GM23338 (cell line): ENCODE measurements at regions not wholly inside any gene's neighbourhood (a gene's known extent, or its start where the extent isn't known, plus 50 kb on each side); places are given as distances from the start of the nearest gene placed in this dataset.

Experiments
- ATAC-seq: fragments of 200-7000 bp; cut with Tn5 transposase; 3 replicates; pipeline ENCODE4 v1.9.1; 2020
- DNase-seq: peaks from one replicate; pipeline ENCODE4 v3.0.0-alpha.2; 2015; ENCODE audit warnings: low spot score
- H2AFZ ChIP-seq: fragments of 200-600 bp; sonication (generic); 2 replicates; pipeline ENCODE4 v1.8.0; 2016; ENCODE audit warnings: antibody characterized with exemption, mild to moderate bottlenecking, moderate library complexity
- H3F3A ChIP-seq: fragments of 200-600 bp; sonication (generic); replicated peaks from 2 replicates; pipeline ENCODE4 v1.8.0; 2017; ENCODE audit warnings: antibody characterized with exemption, mixed run types, low read depth
- H3K27ac ChIP-seq: fragments of 200-600 bp; sonication (generic); 2 replicates; pipeline ENCODE4 v1.6.1; 2016; ENCODE audit warnings: low read depth
- H3K27me3 ChIP-seq: fragments of 200-600 bp; sonication (generic); 2 replicates; pipeline ENCODE4 v1.8.0; 2016; ENCODE audit warnings: mild to moderate bottlenecking, mixed run types, moderate library complexity; ENCODE audit not compliant: insufficient read depth
- H3K36me3 ChIP-seq: fragments of 200-600 bp; sonication (generic); 2 replicates; pipeline ENCODE4 v1.8.0; 2016; ENCODE audit warnings: mild to moderate bottlenecking; ENCODE audit not compliant: insufficient read depth
- H3K4me1 ChIP-seq: fragments of 200-600 bp; sonication (generic); 2 replicates; pipeline ENCODE4 v1.8.0; 2016; ENCODE audit warnings: mild to moderate bottlenecking, moderate library complexity; ENCODE audit not compliant: insufficient read depth
- H3K4me2 ChIP-seq: fragments of 200-600 bp; sonication (generic); 2 replicates; pipeline ENCODE4 v1.7.1; 2017; ENCODE audit warnings: mixed run types
- H3K4me3 ChIP-seq: fragments of 200-600 bp; sonication (generic); 2 replicates; pipeline ENCODE4 v1.6.1; 2016; ENCODE audit warnings: mixed run types
- H3K79me2 ChIP-seq: fragments of 200-600 bp; sonication (generic); replicated peaks from 2 replicates; pipeline ENCODE4 v1.8.0; 2017; ENCODE audit warnings: mild to moderate bottlenecking; ENCODE audit not compliant: insufficient read depth
- H3K9me2 ChIP-seq: fragments of 200-600 bp; sonication (generic); 2 replicates; pipeline ENCODE4 v1.8.0; 2017; ENCODE audit not compliant: insufficient read depth
- H4K20me1 ChIP-seq: fragments of 200-600 bp; sonication (generic); replicated peaks from 2 replicates; pipeline ENCODE4 v1.8.0; 2017; ENCODE audit warnings: mild to moderate bottlenecking; ENCODE audit not compliant: insufficient read depth
- H3K27ac Mint-ChIP-seq: 2 replicates; pipeline ENCODE4 v1.8.0; 2020; ENCODE audit warnings: inconsistent platforms, mild to moderate bottlenecking, moderate library complexity, mixed read lengths
- H3K27me3 Mint-ChIP-seq: 3 replicates; pipeline ENCODE4 v1.8.0; 2022; ENCODE audit warnings: low read depth, mild to moderate bottlenecking, moderate library complexity, mixed read lengths, inconsistent platforms; ENCODE audit not compliant: insufficient read depth, poor library complexity
- H3K36me3 Mint-ChIP-seq: 3 replicates; pipeline ENCODE4 v1.8.0; 2021; ENCODE audit warnings: low read depth, mild to moderate bottlenecking, inconsistent platforms, moderate library complexity, mixed read lengths
- H3K4me1 Mint-ChIP-seq: 3 replicates; pipeline ENCODE4 v1.8.0; 2020; ENCODE audit warnings: mild to moderate bottlenecking, inconsistent platforms, mixed read lengths
- H3K4me3 Mint-ChIP-seq: 3 replicates; pipeline ENCODE4 v1.8.0; 2021; ENCODE audit warnings: moderate library complexity, mild to moderate bottlenecking, inconsistent platforms, mixed read lengths
- H3K9me3 Mint-ChIP-seq: 3 replicates; pipeline ENCODE4 v1.8.0; 2020; ENCODE audit warnings: moderate library complexity, mild to moderate bottlenecking, inconsistent platforms, mixed read lengths
- EZH2phosphoT487 ChIP-seq: fragments of 200-600 bp; sonication (generic); IDR thresholded peaks from one replicate; pipeline ENCODE4 v1.8.1; 2018; ENCODE audit warnings: antibody characterized with exemption; ENCODE audit not compliant: unreplicated experiment
- REST ChIP-seq: IDR thresholded peaks from one replicate; pipeline ENCODE4 v1.6.1; 2018; ENCODE audit warnings: antibody characterized with exemption; ENCODE audit not compliant: unreplicated experiment
- STAT1 ChIP-seq: IDR thresholded peaks from one replicate; pipeline ENCODE4 v1.6.1; 2016; ENCODE audit warnings: antibody characterized with exemption; ENCODE audit not compliant: unreplicated experiment
- ZNF462 ChIP-seq: fragments of 250-450 bp; sonication (Bioruptor Pico); IDR thresholded peaks from 2 replicates; pipeline ENCODE4 v1.5.0; 2020; ENCODE audit warnings: mild to moderate bottlenecking, moderate library complexity

GRCh38 chr9:23287390-23287789 is 538.6 kb downstream of the ELAVL2 start (continued):
- no peak for TF ChIP-seq ZNF462 (CRISPR knock-in tag)
- TF ChIP-seq REST = no peak

- H3K9me3 Mint-ChIP-seq = no peaks in the 10 kb centered on the region
- Histone ChIP-seq H3K9me2 (no peaks in the 10 kb centered on the region), H3K27ac (no peak overlapping the region), H4K20me1 (no peaks in the 10 kb centered on the region), H3K36me3 (no peaks in the 10 kb centered on the region), H3K79me2 (no peaks in the 10 kb centered on the region), H3K4me2 (no peak overlapping the region), H3K4me1 (no peaks in the 10 kb centered on the region), H3K27me3 (no peaks in the 10 kb centered on the region), H3K4me3 (no peak overlapping the region), H3F3A (no peaks in the 10 kb centered on the region), H2AFZ (no peak overlapping the region)
- peaks cover 3% of the 10 kb centered on the region; the same call in 2 of the 3 replicates for H3K4me1 Mint-ChIP-seq
- TF ChIP-seq EZH2phosphoT487 (no peak), STAT1 (no peak)
- no peaks in the 10 kb centered on the region for H3K27me3 Mint-ChIP-seq
- ATAC-seq = no peak
- H3K4me3 Mint-ChIP-seq = no peak overlapping the region
- H3K27ac Mint-ChIP-seq = no peak overlapping the region
- H3K36me3 Mint-ChIP-seq = no peaks in the 10 kb centered on the region
- no peak for DNase-seq
Observed at GRCh38 chr9:23288545-23288944, 537.5 kb downstream of the ELAVL2 start.
